ENCODE measurements at regions not wholly inside any gene's neighbourhood (a gene's known extent, or its start where the extent isn't known, plus 50 kb on each side); places are given as distances from the start of the nearest gene placed in this dataset.
"Not testable (repeated sequence)": the region's sequence is repeated elsewhere in the genome, so short reads cannot be mapped to it uniquely, and the experiment has no call there.

DNA sequence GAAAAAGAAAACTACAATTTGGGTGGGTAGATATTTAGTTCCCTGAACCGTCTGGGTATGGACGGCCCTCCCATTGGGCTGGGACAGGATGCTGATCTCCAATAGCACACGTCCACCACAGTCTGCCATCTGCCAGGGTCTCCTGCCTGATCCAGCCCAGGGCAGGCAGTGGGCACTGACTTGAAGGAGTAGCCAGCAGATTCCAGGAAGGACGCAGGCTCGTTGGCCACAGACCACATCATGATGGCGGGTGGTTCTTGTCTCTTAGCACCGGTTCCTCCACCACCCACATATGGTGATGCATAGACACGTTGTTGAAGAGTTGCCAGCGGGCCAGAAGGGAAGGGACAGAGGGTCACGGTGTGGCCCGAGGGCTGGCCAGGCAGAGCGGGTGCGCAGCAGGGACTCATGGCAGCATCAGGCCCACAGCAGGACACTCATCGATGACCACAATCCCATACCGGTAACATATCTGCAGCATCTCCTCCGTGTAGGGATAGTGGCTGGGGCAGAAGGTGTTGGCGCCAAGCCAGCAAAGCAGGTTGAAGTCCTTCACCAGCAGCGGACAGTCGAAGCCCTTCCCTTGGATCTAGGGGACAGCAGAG is 155.8 kb upstream of the FAM174A start:
- DNase-seq (ENCODE audit: low read depth, low spot score): not testable (repeated sequence)

DNA sequence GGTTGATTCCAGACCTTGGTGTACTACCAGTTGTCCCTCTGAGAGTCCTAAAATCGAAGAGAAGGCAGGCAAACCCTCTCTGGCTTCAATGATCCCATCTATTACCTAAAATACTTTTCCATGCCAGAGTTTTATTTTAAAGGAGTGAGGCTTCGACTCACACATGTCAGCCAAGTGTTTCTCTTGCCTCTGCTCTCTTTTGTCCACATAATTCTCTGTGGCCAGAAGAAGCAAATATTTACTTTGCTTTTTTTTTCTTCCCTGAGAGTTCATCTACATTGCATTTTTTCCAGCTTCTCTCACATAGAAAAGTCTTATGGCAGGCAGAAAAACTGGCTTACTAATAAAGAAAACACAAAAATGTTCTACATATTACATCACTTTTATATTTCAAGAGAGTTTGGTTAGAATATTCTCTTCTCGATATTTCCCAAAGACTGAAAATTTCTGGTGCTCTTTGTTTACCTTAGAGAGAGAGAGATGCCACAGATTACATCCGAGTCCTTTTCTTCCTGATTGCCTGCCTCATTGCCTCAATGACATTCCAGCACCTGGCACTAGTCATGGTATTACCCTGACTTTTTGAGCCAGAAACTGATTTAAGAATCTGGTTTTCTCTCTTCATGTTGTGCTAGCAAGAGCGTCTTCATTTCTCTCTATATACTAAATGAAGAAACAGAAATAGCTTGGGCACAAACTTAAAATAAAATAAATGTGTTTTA is 170.3 kb upstream of the FAM174A start:
- not testable (repeated sequence) for DNase-seq (ENCODE audit: low read depth, low spot score)

DNA sequence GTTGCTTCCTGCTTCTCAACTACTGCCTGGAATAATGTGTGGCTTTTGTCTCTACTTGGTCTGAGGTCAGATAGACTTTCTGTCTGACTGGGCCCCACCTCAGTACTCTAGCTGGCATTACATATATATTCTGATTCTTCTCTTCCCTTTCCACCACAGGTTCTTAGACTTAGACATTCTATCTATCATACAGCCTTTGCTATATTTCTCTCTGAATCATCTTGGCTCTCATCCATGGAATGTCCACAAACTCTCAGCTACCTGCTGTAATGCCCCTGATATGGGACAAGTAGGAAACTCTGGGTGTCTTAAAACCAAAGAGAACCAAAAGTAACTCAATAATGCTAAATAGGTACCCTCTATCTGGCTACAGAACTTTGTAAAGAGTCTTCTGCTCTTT is 170.8 kb upstream of the FAM174A start:
- DNase-seq (ENCODE audit: low read depth, low spot score): not testable (repeated sequence)

DNA sequence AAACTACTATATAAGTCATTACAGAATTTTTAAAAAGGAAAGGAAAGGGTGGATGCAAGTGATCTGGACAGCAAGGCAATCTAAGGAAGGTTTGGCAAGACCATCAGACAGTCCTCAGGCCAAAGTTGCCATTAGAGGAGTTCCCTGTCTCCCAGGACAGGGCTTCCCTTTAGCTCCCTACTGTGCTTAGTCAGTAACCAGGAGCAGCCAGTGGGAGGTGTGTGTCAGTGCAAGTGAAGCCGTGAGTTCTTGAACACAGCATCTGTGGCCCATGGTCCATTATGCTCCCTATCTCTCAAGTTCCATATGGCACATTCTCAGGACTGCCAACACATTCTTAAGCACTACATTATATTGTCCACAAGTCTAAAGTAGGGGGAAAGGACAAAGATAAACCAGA is 175.2 kb upstream of the FAM174A start:
- not testable (repeated sequence) for DNase-seq (ENCODE audit: low read depth, low spot score)

DNA sequence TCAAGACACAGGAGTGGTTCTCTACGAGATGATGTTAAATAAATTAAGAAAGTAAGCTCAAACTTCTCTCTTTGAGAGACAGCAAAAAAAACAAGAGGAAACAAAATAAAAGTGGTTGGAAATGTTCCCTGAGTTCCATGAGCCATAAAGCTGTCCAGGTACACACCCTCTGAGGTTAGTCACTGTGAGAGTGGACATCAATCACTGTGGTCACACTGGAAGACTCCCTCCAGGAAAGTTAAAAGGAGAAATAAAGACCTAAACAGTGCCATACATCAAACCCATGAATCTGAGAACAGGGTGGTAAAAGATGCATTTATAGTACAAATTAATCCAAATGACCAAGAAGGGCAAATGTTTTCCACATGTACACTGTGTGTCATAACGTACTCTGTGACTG is 188.9 kb upstream of the FAM174A start:
- DNase-seq (ENCODE audit: low read depth, low spot score): not testable (repeated sequence)

DNA sequence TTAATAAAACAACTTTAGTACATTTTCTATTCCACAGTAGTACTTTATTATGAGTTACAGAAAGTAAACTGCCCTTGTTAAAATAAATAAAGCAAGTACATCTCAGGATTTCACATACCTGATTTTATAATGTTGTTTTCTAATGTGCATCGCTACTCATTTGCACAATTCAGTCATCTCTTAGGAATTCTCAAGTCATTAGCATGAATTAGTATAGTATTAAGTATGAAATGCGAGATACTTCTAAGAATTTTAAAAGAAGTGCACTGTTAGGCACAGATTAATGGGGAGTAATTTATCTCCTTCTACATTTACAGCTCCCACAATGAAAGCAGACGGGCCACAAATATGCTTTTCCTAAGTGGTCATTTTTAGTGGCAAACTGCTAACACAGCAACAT is 193.7 kb upstream of the FAM174A start:
- DNase-seq (ENCODE audit: low read depth, low spot score): not testable (repeated sequence)

DNA sequence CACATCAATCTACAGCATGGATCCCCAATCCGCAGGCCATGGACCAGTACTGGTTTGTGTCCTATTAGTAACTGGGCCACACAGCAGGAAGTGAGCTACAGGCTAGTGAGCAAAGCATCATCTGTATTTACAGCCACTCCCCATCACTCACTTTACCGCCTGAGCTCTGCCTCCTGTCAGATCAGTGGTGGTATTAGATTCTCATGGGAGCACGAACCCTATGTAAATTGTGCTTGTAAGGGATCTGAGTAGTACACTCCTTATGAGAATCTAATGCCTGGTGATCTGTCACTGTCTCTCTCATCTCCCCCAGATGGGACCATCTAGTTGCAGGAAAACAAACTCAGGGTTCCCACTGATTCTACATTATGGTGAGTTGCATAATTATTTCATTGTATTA is 212.7 kb upstream of the FAM174A start:
- no peak for DNase-seq (ENCODE audit: low read depth, low spot score)

DNA sequence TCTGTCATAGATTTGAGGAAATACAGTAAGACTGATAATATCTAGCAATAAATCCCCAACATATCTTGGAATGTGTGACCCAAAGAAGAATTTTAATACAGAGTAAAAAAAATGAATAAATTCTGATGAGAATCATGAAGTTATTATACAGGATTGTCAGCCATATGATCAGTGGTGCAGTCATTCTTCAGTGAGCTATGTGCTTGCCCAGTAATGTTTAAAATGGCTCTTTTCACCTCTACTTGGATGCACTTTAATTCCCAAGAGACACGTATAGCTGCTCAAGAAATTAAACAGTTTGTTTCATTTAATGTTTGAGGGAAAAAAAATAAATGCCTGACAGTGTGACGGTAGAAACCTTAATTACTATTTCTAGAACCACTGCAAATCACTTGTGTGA is 215.3 kb upstream of the FAM174A start:
- DNase-seq (ENCODE audit: low read depth, low spot score): no peak

DNA sequence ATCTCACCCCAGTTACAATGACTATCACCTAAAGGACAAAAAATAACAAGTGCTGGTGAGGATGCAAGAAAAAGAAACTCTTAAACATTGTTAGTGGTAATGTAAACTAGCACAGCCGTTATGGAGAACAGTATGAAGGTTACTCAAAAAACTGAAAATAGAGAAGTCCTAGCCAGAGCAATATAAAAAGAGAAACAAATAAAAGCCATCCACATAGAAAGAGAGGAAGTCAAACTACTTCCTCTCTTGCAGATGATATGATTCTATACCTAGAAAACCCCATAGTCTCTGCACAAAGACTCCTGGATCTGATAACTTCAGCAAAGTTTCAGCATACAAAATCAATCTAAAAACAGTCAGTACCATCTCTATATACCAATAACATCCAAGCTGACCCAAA is 221.5 kb upstream of the FAM174A start:
- DNase-seq (ENCODE audit: low read depth, low spot score): no peak

DNA sequence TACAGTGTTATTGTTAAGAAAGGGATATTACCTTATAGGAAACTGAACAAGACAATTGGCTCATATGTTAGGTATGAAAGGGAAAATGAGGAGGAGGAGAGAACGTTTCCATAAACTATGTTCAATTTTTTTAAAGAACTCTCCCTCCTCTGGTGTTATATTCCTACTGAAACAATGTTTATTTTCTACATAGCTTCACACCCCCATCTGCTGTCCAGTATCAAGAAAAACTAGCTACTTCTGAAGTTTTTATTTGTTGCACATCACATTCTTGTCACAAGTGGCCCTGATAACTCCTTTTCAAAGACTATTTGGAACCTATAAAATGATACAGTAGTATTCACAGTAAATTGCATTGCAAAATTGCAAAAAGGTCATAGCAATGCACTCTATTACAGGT is 223.4 kb upstream of the FAM174A start:
- DNase-seq (ENCODE audit: low read depth, low spot score): no peak

DNA sequence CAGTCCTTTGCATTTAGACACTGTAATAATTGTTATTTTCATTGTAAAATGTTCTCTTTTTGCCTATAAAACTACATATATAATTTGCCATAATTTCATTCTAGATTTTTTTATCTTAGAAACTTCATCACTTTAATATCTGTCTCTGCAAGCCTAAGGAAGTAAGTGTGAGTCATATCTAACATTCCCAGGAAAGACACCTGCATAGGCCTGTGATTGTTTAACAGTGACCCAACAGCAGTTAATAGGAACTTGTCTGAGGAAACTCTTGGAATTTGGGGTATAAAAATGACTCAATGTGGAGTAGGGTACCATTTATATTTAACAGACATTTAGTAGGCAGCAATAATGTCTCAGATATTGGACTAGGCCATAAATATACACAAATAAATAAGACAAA is 229.2 kb upstream of the FAM174A start:
- no peak for DNase-seq (ENCODE audit: low read depth, low spot score)

DNA sequence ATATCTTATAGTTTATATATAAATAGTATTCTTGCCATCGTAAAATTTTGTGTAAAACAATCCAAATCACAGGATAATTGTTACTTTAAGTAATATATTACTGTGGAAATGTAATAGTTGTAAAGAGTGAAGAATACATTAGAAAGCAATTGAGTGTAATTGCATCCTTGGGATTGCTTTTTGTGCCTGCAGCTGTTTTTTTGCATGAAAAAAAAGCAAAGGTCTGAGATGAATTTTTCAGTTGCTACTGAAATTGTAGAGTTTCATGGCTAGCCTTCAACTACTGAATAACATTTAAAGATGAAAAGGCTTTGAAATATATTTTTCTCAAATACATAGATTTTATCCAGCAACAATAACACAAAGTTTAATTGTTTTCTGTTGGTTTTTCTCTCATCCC is 232.0 kb upstream of the FAM174A start:
- DNase-seq (ENCODE audit: low read depth, low spot score): no peak

DNA sequence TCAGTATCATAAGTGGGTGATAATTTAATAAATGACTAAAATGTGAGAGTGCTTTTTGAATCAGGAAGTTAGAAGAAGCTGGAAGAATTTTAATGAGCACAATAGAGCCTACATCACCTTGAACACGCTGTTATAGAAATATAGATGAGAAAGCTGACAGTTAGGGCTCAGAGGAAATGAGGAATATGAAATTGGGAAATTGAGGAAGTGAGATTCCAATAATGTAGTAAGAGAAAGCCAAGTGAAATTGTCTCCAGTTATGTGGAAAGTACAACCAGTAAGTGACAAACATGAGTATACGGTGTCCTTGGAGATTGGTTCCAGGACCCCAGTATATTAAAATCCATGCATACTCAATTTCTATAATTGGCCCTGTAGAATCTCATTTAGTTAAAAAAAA is 235.9 kb upstream of the FAM174A start:
- DNase-seq (ENCODE audit: low read depth, low spot score): no peak

DNA sequence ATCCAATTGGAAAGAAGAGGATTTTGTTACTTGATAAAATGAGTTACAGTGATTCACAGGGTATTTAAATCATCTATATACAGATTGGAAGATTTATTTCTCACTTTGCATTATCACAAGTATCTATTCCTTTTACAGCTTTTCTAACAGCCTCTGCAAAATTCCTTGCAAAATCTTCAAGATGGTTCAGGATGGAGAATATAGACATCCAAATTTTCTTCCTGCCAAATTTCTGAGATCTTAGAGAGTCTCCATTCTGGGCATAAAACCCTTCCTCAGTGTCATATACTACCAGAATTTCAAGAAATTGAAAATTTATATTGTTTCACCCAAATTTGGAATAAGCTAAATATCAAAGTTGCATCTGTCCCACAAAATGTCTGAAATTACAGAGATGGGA is 259.1 kb upstream of the FAM174A start:
- no peak for DNase-seq (ENCODE audit: low read depth, low spot score)

DNA sequence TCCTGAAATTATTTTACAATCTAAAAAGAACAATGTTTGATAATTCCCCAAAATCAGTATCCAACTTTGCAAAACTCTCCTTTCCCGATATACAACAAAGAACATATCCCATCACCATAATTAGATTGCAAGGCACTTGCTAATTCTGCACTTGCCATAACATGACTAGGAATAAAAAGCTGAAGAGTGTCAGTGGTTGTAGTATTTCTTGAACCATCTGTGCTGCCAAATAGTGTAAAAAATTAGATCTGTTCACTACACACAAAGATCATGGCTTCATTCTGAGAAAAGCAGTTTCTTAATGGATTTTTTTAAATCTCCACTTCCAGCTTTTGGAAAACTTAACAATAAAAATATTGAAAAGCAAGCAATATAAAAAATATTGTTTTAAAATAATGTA is 259.5 kb upstream of the FAM174A start:
- no peak for DNase-seq (ENCODE audit: low read depth, low spot score)

DNA sequence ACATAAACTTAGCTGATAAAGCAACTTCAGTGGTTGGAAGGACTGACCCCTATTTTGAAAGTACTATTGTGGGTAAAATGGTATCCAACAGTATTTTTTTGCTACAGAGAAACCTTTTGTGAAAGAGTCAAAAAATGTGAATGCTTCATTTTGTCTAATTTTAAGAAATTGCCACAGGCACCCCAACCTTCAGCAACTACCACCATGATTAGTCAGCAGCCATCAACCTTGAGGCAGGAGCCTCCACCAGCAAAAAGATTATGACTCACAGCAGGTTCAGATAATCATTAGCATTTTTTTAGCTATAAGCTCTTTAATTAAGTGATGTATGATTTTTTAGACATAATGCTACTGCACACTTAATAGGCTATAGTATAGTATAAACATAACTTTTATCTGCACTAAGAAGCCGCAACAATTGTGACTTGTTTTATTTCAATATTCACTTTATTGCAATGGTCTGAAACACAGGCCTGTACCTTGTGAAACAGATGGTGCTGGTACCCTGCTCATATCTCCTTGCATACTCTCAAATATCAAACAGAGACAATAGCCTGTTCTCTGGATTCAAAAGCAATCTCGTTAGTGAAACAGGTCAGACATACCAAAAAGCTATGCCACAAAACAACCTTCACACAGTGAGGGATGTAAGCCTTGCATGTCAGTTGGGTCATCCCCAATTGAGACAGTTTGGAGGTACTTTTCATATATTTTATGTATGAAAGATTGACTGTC is 261.2 kb upstream of the FAM174A start:
- no peak for DNase-seq (ENCODE audit: low read depth, low spot score)

DNA sequence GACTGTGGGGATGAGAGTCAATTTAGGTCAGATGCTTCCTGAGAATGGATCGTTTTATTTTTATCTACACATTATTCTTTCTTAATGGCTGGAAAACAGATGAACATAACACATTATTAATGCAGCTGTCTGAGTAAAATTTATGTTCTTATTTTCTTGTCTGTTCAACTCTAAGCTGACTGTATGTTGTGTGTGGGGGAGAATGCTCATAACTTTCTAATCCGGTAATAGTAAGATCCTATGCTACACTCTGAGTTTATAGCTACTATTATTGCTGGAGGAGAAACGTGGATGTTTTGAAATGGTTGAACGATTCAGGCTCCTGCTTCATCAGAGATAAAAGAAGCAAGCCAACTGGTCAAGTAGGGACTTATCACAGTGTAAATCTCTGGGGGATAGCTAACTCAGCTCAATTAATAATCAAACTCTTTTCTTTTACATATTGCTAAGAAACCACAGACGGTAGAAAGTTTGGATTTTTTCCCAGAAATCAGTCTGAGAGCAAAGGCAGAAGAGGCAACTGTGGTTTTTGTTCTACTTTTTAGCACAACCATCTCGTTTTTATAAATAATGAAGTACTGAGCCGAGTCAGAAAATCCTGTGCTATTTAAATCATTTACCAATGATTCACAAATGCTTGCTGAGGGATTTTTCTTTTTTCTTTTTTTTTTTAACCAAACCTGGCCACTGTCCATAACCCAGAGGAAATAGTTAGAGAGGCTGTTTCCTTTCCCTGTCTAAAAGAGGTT is 265.0 kb upstream of the FAM174A start:
- no peak for DNase-seq (ENCODE audit: low read depth, low spot score)

DNA sequence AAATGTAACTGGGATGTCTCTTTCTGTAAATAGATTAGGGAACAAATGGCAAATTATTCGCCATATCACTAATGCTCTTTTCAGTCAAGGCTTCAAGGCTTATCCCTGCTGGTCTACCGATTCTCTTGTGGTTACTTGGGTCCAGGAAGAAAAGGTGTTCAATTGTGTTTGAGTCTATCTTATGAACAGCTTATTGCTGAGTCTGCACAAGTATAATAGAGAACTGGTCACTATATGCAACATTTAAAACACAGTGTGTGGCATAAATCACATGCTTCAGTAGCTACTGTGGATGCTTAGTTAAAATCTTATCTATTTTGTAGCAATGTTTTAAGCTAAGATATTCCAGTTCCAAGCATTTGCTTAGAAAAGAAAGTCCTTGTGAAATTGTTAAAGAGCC is 274.2 kb upstream of the FAM174A start:
- DNase-seq (ENCODE audit: low read depth, low spot score): no peak

DNA sequence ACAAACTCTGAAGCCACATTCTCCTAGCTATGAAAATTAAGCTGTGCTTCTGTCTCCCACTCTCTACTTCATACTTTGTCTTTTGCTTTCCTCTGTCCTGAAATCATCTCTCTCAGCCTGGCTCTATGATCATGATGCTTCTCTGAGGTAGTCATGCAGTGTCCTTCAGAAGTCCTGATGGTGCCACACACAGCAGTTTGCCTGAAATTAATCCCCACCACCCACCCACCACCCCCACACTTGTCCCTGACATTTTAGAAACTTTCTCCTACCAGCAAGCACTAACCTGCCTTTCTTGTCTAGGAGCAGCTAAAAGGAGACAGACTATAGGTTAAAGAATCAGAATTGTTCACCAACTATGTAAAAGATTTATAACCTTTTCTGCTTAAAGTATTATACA is 282.2 kb upstream of the FAM174A start:
- DNase-seq (ENCODE audit: low read depth, low spot score): no peak

DNA sequence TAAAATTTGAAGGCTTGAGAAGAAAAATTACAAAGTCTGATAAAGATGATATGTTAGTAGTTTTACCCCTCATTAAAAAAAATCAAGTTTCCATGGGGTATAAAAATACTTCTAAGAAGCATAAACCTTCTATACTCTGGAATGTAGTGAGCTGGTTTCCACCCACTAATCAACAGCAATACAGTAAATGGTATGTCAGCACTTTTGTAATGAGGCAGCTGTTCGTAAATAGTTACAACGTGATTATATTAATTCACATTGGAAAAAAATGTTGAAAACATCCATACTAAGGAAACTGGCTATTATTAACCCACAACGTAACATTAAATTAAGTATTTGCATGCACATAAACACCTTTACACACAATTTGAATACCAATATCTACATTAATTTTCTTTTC is 283.1 kb upstream of the FAM174A start:
- no peak for DNase-seq (ENCODE audit: low read depth, low spot score)

DNA sequence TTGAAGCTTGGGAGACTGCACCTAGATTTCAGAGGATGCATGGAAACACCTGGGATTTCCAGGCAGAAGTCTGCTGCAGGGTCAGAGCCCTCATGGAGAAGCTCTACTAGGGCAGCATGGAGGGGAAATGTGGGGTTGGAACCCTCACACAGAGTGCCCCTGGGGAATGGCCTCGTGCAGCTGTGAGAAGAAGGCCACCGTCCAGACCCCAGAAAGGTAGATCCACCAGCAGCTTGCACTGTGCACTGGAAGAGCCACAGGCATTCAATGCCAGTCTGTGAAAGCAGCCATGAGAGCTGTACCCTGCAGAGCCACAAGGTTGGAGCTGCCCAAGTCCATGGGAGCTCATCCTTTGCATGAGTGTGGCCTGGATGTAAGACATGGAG is 285.3 kb upstream of the FAM174A start:
- DNase-seq (ENCODE audit: low read depth, low spot score): no peak

DNA sequence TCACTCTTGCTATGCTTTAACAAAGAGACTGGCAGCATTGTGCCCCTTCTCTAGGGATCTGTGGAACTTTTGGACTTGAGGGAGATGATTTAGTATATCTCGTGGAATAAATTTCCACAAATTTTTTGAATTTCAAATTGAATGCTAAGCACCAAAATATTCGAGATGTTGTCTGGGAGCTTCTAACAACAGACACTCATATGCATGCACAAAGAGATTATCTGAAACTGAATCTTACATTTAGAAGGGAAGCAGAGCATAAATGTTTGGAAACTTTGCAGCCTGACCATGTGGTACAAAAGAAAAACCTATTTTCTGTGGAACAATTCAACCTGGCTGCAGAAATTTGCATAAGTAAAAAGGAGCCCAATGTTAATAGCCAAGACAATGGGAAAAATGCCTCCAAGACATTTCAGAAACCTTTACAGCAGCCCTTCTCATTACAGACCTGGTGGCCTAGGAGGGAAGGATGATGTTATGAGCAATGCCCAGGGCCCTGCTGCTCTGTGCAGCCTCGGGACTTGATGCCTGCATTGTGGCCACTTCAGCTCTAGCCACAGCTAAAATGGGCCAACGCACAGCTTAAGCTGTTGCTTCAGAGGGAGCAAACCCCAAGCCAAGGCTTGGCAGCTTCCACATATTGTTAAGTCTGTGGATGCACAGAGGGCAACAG is 285.8 kb upstream of the FAM174A start:
- DNase-seq (ENCODE audit: low read depth, low spot score): no peak

All from activated naive CD8-positive, alpha-beta T cell treated with anti-CD3 and anti-CD28 coated beads, Interleukin-2, amount 50 U/mL, for 16 hours (primary cell).